SU-DHL-6 (cell line): ENCODE measurements at regions not wholly inside any gene's neighbourhood (a gene's known extent, or its start where the extent isn't known, plus 50 kb on each side); places are given as distances from the start of the nearest gene placed in this dataset.
A peak's percentile ranks its signal among the peaks of the same experiment; 100 is the strongest.

Experiments used
- H2AFZ ChIP-seq: fragments of 200-600 bp; sonication (generic); 2 replicates; pipeline ENCODE4 v1.6.1; 2014; ENCODE audit warnings: low read depth, mild to moderate bottlenecking, moderate library complexity, mixed read lengths, antibody characterized with exemption, low read length; ENCODE audit not compliant: severe bottlenecking
- H3F3A ChIP-seq: fragments of 200-600 bp; shearing (Covaris generic); 2 replicates; pipeline ENCODE4 v1.6.0; 2016; ENCODE audit warnings: antibody characterized with exemption, mild to moderate bottlenecking; ENCODE audit not compliant: insufficient read depth
- H3K27ac ChIP-seq: fragments of 200-600 bp; sonication (generic); 2 replicates; pipeline ENCODE4 v1.5.1; 2016; ENCODE audit warnings: low read depth, mild to moderate bottlenecking, low read length, moderate library complexity, mixed read lengths
- H3K27me3 ChIP-seq: fragments of 200-600 bp; sonication (generic), shearing (Covaris generic); 2 replicates; pipeline ENCODE4 v1.6.0; 2014; ENCODE audit warnings: mild to moderate bottlenecking, low read length
- H3K36me3 ChIP-seq: fragments of 200-600 bp; sonication (generic); 2 replicates; pipeline ENCODE4 v1.6.1; 2014; ENCODE audit warnings: mild to moderate bottlenecking, low read length, mixed read lengths
- H3K4me2 ChIP-seq: fragments of 300-600, 200-600 bp; shearing (Covaris generic), sonication (generic); 2 replicates; pipeline ENCODE4 v1.6.0; 2014; ENCODE audit warnings: low read length, low read depth, mild to moderate bottlenecking; ENCODE audit not compliant: poor library complexity, severe bottlenecking
- H3K4me3 ChIP-seq: fragments of 200-600 bp; sonication (generic); 2 replicates; pipeline ENCODE4 v1.5.1; 2014; ENCODE audit warnings: antibody characterized with exemption, low read length, mild to moderate bottlenecking, mixed read lengths; ENCODE audit not compliant: insufficient read depth, poor library complexity, severe bottlenecking
- H3K79me2 ChIP-seq: fragments of 200-600 bp; sonication (generic); 2 replicates; pipeline ENCODE4 v1.6.1; 2014; ENCODE audit warnings: mild to moderate bottlenecking, low read length, moderate library complexity; ENCODE audit not compliant: insufficient read depth
- H3K9ac ChIP-seq: fragments of 200-600 bp; sonication (generic); 2 replicates; pipeline ENCODE4 v1.7.0; 2014; ENCODE audit warnings: mild to moderate bottlenecking, low read length
- H3K9me2 ChIP-seq: fragments of 200-600 bp; sonication (generic); replicated peaks from 2 replicates; pipeline ENCODE4 v1.6.1; 2014; ENCODE audit warnings: low read length; ENCODE audit not compliant: insufficient read depth
- H3K9me3 ChIP-seq: fragments of 200-600 bp; sonication (generic); 2 replicates; pipeline ENCODE4 v1.6.1; 2014; ENCODE audit warnings: low read length, mixed read lengths; ENCODE audit not compliant: insufficient read depth
- H4K20me1 ChIP-seq: fragments of 200-600 bp; sonication (generic); 2 replicates; pipeline ENCODE4 v1.6.1; 2014; ENCODE audit warnings: low read depth, mild to moderate bottlenecking, antibody characterized with exemption, low read length, moderate library complexity, mixed read lengths
- EZH2phosphoT487 ChIP-seq: fragments of 200-600 bp; sonication (generic), shearing (Covaris generic); conservative IDR thresholded peaks from 2 replicates; pipeline ENCODE4 v1.6.1; 2018; ENCODE audit warnings: mild to moderate bottlenecking, antibody characterized with exemption, low read length, moderate library complexity, mixed read lengths
- TF ChIP-seq, protein P1 (sequence below): fragments of 200-600 bp; sonication (generic); IDR thresholded peaks from one replicate; pipeline ENCODE4 v1.5.1; 2017; ENCODE audit warnings: antibody characterized with exemption, mild to moderate bottlenecking, low read length, moderate library complexity; ENCODE audit not compliant: insufficient read depth, poor library complexity, severe bottlenecking

DNA sequence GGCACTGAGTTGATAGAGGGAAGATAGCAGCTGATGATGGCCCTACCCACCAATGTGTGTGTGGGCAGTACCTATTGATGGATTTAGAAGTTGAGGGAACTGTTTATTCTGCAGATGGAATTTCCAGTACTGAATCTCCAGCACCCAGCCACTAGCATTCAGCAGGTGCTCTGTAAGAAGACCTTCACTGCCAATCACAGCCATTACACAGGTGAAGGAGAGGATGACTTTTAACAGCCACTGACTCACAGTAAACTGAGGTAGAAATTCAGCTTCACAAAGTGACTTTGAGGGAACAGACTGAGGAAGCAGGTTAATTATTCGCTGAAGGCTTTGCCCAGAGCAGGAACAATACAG lies 107.8 kb downstream of the GGTLC2 start:
- no peaks in the 10 kb centered on the region for H3K27me3 ChIP-seq
- H3F3A ChIP-seq, result no peaks in the 10 kb centered on the region; the same call in 1 of the 2 replicates
- H3K27ac ChIP-seq, result no peak overlapping the region
- TF ChIP-seq, protein P1, sequence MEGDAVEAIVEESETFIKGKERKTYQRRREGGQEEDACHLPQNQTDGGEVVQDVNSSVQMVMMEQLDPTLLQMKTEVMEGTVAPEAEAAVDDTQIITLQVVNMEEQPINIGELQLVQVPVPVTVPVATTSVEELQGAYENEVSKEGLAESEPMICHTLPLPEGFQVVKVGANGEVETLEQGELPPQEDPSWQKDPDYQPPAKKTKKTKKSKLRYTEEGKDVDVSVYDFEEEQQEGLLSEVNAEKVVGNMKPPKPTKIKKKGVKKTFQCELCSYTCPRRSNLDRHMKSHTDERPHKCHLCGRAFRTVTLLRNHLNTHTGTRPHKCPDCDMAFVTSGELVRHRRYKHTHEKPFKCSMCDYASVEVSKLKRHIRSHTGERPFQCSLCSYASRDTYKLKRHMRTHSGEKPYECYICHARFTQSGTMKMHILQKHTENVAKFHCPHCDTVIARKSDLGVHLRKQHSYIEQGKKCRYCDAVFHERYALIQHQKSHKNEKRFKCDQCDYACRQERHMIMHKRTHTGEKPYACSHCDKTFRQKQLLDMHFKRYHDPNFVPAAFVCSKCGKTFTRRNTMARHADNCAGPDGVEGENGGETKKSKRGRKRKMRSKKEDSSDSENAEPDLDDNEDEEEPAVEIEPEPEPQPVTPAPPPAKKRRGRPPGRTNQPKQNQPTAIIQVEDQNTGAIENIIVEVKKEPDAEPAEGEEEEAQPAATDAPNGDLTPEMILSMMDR, result no peak
- no peak for TF ChIP-seq EZH2phosphoT487
- H3K36me3 ChIP-seq, result no peaks in the 10 kb centered on the region
- no peaks in the 10 kb centered on the region for H4K20me1 ChIP-seq
- H3K79me2 ChIP-seq, result no peaks in the 10 kb centered on the region
- H2AFZ ChIP-seq, result no peak overlapping the region
- H3K9me2 ChIP-seq, result no peaks in the 10 kb centered on the region
- H3K4me3 ChIP-seq, result no peak overlapping the region
- no peaks in the 10 kb centered on the region for H3K9me3 ChIP-seq
- H3K9ac ChIP-seq, result no peak overlapping the region
- no peak overlapping the region for H3K4me2 ChIP-seq

DNA sequence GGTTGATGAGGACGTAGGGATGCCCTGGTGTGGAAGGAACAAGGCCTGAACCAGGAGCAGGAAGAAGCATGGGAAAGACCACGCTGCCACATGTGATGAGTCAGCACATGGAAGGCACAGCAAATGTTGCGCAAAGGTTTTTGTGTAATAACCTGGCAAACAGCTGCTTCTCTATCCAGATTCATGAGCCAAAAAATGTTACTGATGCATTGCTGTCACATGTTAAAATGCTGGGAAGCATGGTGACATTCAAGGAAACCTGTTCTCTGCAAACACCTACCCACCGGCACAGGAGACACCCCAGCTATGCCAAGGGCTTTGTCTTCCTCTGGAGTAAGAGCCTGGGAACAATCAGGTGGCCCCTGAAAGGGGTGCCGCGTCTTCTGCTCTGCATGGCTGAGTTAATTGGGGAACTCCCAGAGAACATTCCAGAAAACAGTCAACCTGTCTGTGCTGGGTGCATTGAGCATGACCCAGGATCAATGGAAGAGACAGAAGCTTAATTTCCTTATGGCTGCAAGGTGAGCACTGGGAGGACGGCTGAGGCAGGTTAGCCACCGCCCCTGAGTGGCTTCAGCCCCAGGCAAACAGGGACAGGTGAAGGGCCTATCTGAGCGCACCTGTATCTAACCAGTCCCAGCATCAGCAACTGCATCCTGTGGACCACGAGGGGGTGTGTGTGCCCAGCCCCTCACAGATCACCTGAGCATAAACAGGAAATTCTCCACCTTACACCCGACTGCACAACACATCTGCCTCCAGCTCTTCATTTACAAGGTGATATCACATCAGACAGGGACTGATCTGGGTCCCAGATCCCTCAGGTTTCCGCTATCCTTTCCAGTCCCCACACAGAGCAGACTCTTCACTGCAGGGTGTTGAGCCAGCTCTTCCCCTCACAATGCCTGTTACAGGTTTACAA lies 108.4 kb downstream of the GGTLC2 start:
- no peaks in the 10 kb centered on the region for H3K79me2 ChIP-seq
- H4K20me1 ChIP-seq, result no peaks in the 10 kb centered on the region
- no peak for TF ChIP-seq EZH2phosphoT487
- TF ChIP-seq, protein P1, result no peak
- H3K4me3 ChIP-seq, result no peak overlapping the region
- peak overlapping the region; percentile 31 for H2AFZ ChIP-seq
- no peaks in the 10 kb centered on the region for H3K9me3 ChIP-seq
- H3K9ac ChIP-seq, result no peak overlapping the region; the same call in 1 of the 2 replicates
- no peaks in the 10 kb centered on the region for H3F3A ChIP-seq
- no peak overlapping the region for H3K27ac ChIP-seq
- no peaks in the 10 kb centered on the region for H3K9me2 ChIP-seq
- H3K36me3 ChIP-seq, result no peaks in the 10 kb centered on the region
- H3K4me2 ChIP-seq, result peak overlapping the region; percentile 24
- H3K27me3 ChIP-seq, result no peaks in the 10 kb centered on the region

DNA sequence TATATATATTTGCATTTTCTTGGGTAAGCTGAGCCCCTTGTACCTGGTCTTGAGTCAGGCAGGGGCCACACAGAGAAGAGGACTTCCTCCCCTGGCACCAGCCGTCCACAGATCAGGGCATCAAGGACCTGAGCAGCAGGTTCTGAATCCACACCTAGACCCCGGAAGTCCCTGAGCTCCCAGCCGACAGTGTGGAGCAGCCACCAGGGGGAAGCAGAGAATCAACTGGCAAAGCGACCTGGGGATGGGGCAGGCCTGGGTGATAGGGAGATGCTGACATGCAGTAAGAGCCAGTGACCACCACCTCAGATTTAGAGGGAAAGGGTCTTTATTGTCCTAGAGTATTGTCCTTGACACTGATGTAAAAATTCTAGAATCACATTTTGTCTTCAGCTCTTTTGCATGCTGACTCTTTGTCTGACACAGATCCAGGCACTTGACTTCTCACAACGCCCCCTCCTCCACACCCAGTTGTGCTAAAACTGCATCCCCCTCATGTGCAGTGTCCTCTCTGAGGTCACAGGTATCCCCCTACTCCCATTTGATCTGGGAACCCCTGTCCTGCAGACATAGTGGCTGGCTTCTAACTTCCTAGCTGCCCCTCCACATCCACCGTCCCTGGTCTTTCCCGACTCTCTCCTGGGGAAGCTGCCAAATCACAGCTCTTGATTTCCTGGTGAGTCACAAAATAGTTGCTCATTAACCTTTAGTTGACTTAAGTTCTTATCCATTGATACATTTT lies 109.3 kb downstream of the GGTLC2 start:
- no peak overlapping the region; the same call in 1 of the 2 replicates for H3K9ac ChIP-seq

More for the DNA sequence above, 109.3 kb downstream of the GGTLC2 start:
- peak overlapping the region; percentile 24 for H3K4me2 ChIP-seq
- H3F3A ChIP-seq, result no peaks in the 10 kb centered on the region
- H3K4me3 ChIP-seq, result no peak overlapping the region
- H4K20me1 ChIP-seq, result no peaks in the 10 kb centered on the region
- H3K79me2 ChIP-seq, result no peaks in the 10 kb centered on the region
- no peak overlapping the region for H3K27ac ChIP-seq
- H3K27me3 ChIP-seq, result no peaks in the 10 kb centered on the region
- H3K9me2 ChIP-seq, result no peaks in the 10 kb centered on the region
- TF ChIP-seq, protein P1, result peak; percentile 96
- TF ChIP-seq EZH2phosphoT487, result no peak
- no peaks in the 10 kb centered on the region for H3K9me3 ChIP-seq
- peak overlapping the region; percentile 31 for H2AFZ ChIP-seq
- H3K36me3 ChIP-seq, result no peaks in the 10 kb centered on the region
